ENCODE measurements at regions not wholly inside any gene's neighbourhood (a gene's known extent, or its start where the extent isn't known, plus 50 kb on each side); places are given as distances from the start of the nearest gene placed in this dataset.

DNA sequence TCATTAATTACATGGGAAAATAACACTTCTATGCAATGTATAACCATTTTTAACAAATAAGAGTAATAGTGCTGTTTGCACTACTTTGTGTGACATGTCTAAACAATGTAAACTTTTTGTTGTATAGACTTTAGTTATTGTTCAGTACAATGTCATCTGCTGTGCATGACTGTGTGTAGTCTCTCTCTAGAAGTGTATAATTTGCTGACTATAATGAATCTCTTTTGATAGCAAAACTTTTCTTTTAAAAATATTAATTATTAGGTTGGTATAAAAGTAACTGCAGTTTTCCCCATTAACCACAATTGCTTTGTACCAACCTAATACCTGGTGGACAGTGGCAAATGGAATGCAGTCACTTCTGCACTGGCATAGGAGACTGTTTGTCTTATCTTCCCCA is 124.2 kb upstream of the SGK1 start:
- H2AK5ac ChIP-seq (ENCODE audit: low read depth, low read length), result no peak overlapping the region
- H3K14ac ChIP-seq (ENCODE audit: insufficient read length), result no peak overlapping the region
- no peaks in the 10 kb centered on the region for H3K27me3 ChIP-seq (replicated peaks in 1 of 4; ENCODE audit: control insufficient read depth in 3 of 4, extremely low read depth in 1 of 4, insufficient read depth in 3 of 4, low read length in 3 of 4)
- no peak for DNase-seq (ENCODE audit: low read depth in 1 of 2, low spot score in 2 of 2)
- H3K9ac ChIP-seq (replicated peaks in 1 of 4; ENCODE audit: extremely low read depth in 1 of 4, low read depth in 3 of 4, low read length in 3 of 4), result no peak overlapping the region
- H3K4me2 ChIP-seq (ENCODE audit: insufficient read depth in 1 of 2, low read depth in 2 of 2, low read length in 2 of 2), result no peak overlapping the region
- H2BK20ac ChIP-seq (ENCODE audit: low read length), result no peak overlapping the region
- TF ChIP-seq NRF1 (IDR thresholded peaks at IDR 0.05; ENCODE audit: low read depth, low read length) (no peak), RBBP5 (IDR thresholded peaks at IDR 0.05; ENCODE audit: borderline replicate concordance, low read depth, low read length) (no peak), RXRA (IDR thresholded peaks at IDR 0.05; ENCODE audit: insufficient read depth, low read depth, low read length) (no peak), CHD1 (IDR thresholded peaks at IDR 0.05; ENCODE audit: low read depth, low read length) (no peak), KDM4A (IDR thresholded peaks at IDR 0.05; ENCODE audit: low read depth, low read length, severe bottlenecking) (no peak), EGR1 (IDR thresholded peaks at IDR 0.05; ENCODE audit: borderline replicate concordance, low read depth, low read length) (no peak), TBP (IDR thresholded peaks at IDR 0.05; ENCODE audit: low read depth, low read length) (no peak), GABPA (IDR thresholded peaks at IDR 0.05; ENCODE audit: borderline replicate concordance, insufficient read depth, low read length) (no peak), KDM1A (IDR thresholded peaks at IDR 0.05; ENCODE audit: borderline replicate concordance, low read length) (no peak), BRCA1 (IDR thresholded peaks at IDR 0.05; ENCODE audit: low read depth, low read length) (no peak), CTBP2 (IDR thresholded peaks at IDR 0.05; ENCODE audit: borderline replicate concordance, insufficient read depth, insufficient read length, low read length) (no peak), RAD21 (IDR thresholded peaks at IDR 0.05 in 1 of 2, conservative IDR thresholded peaks at IDR 0.05 in 1 of 2; ENCODE audit: low read depth in 2 of 2, low read length in 2 of 2) (no peak)
- TF ChIP-seq, protein P1, sequence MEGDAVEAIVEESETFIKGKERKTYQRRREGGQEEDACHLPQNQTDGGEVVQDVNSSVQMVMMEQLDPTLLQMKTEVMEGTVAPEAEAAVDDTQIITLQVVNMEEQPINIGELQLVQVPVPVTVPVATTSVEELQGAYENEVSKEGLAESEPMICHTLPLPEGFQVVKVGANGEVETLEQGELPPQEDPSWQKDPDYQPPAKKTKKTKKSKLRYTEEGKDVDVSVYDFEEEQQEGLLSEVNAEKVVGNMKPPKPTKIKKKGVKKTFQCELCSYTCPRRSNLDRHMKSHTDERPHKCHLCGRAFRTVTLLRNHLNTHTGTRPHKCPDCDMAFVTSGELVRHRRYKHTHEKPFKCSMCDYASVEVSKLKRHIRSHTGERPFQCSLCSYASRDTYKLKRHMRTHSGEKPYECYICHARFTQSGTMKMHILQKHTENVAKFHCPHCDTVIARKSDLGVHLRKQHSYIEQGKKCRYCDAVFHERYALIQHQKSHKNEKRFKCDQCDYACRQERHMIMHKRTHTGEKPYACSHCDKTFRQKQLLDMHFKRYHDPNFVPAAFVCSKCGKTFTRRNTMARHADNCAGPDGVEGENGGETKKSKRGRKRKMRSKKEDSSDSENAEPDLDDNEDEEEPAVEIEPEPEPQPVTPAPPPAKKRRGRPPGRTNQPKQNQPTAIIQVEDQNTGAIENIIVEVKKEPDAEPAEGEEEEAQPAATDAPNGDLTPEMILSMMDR (IDR thresholded peaks at IDR 0.05; ENCODE audit: control extremely low read depth in 1 of 3, insufficient read depth in 1 of 3, low read depth in 1 of 3, low read length in 3 of 3), result no peak
- H2BK5ac ChIP-seq (ENCODE audit: low read depth, low read length), result no peak overlapping the region
- H2BK120ac ChIP-seq (replicated peaks; ENCODE audit: low read depth, low read length), result no peak overlapping the region
- no peaks in the 10 kb centered on the region for H3K9me3 ChIP-seq (ENCODE audit: insufficient read depth in 2 of 2, low read depth in 1 of 2, low read length in 1 of 2)
- H2BK15ac ChIP-seq (ENCODE audit: low read length), result no peak overlapping the region
- H3K23me2 ChIP-seq (ENCODE audit: low read depth, low read length), result no peaks in the 10 kb centered on the region
- no peak overlapping the region for H4K8ac ChIP-seq (ENCODE audit: extremely low read depth, insufficient read depth, low read length)
- no peaks in the 10 kb centered on the region; a peak in 1 of 8 replicates for H3K36me3 ChIP-seq (ENCODE audit: control insufficient read depth in 2 of 4, insufficient read depth in 4 of 4, low read length in 3 of 4)
- FAIRE-seq, result no peak
- no peak overlapping the region for H3K18ac ChIP-seq (ENCODE audit: extremely low read depth, low read length)
- H3K23ac ChIP-seq (ENCODE audit: insufficient read length), result no peak overlapping the region
- no peaks in the 10 kb centered on the region for H3K79me1 ChIP-seq (ENCODE audit: low read depth, low read length)
- CTCF ChIA-PET (ENCODE audit: partially characterized antibody), result no interaction called here
- POLR2A ChIA-PET (ENCODE audit: partially characterized antibody), result no interaction called here
- H4K91ac ChIP-seq (replicated peaks; ENCODE audit: insufficient read length, low read length), result no peak overlapping the region
- no peak overlapping the region for H4K5ac ChIP-seq (ENCODE audit: insufficient read length, low read depth, low read length)
- no peak overlapping the region for H2BK12ac ChIP-seq (ENCODE audit: low read depth, low read length)
- no peak overlapping the region for H3K56ac ChIP-seq (replicated peaks; ENCODE audit: insufficient read length, low read depth, low read length)
- no peak overlapping the region for H3K4me3 ChIP-seq (ENCODE audit: extremely low read depth in 1 of 4, insufficient read depth in 2 of 4, low read depth in 3 of 4, low read length in 4 of 4)
- no peak overlapping the region for H2AFZ ChIP-seq (ENCODE audit: low read length)
- peaks cover 0 to 3% (median 1%) of the 10 kb centered on the region in 4 experiments; a peak in 2 of 7 replicates for H3K4me1 ChIP-seq (replicated peaks in 1 of 4; ENCODE audit: control insufficient read depth in 3 of 4, insufficient read depth in 4 of 4, low read length in 3 of 4)
- H3K79me2 ChIP-seq (ENCODE audit: control insufficient read depth in 1 of 2, insufficient read depth in 2 of 2, low read length in 2 of 2), result no peaks in the 10 kb centered on the region
- H3K4ac ChIP-seq (replicated peaks; ENCODE audit: insufficient read length, low read depth, low read length), result no peak overlapping the region
- no peak overlapping the region for H3K27ac ChIP-seq (ENCODE audit: low read depth, low read length)
- H4K20me1 ChIP-seq (replicated peaks in 1 of 2; ENCODE audit: control insufficient read depth in 1 of 2, insufficient read depth in 2 of 2, low read length in 2 of 2), result no peaks in the 10 kb centered on the region
